ENCODE measurements at regions not wholly inside any gene's neighbourhood (a gene's known extent, or its start where the extent isn't known, plus 50 kb on each side); places are given as distances from the start of the nearest gene placed in this dataset.
A peak's percentile ranks its signal among the peaks of the same experiment; 100 is the strongest.

DNA sequence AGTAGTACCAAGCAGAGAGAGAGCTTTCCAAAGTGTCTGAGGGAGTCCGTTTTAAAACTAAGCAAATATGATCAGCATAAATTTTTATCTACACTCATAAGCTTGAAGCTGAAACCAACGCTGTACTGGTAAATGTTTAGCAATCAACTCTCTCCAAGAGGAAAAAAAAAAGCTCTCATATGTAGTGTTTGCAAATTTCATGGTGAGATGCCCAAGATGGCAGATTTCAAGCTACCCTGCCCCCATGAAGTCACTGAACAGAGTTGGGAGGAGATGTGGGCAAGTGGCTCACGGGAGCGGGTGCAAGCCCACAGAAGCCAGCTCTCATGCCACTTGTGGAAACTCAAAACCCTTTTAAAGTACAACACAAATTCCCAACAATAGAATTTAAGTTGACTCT lies 475.8 kb downstream of the BCAT1 start:
- DNase-seq (ENCODE audit: low spot score), result no peak

DNA sequence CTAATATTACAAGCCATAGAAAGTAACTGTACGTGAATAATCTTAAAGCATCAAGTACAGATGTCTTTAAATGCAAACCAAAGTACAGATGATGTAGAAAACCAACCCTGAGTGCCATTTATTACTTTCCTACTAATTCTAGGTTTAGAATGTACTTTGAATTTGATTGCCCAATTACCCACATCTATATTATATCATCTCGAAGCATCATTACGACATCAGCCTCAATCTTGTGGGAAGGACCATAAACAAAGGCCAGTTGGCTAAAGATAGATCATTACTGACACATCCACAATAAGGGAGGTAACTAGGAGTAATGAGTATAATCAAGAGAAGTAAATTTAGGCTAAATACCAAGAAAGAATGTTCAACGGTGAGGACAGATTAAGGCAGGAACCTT lies 478.9 kb downstream of the BCAT1 start:
- DNase-seq (ENCODE audit: low spot score), result no peak

DNA sequence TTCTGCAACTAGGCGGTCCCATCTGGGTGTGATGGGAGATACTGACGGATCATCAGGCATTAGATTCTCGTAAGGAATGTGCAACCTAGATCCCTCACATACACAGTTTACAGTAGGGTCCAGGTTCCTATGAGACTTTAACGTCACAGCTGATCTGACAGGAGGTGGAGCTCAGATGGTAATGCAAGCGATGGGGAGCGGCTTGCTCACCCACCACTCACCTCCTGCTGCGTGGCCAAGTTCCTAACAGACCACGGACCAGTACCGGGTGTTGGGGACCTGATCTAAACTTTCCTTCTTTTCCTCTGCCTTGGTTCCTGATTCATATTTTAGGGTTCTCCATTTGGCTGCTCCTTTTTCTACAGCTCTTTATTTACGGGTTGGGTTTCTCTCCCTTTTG lies 479.8 kb downstream of the BCAT1 start:
- DNase-seq (ENCODE audit: low spot score), result no peak

DNA sequence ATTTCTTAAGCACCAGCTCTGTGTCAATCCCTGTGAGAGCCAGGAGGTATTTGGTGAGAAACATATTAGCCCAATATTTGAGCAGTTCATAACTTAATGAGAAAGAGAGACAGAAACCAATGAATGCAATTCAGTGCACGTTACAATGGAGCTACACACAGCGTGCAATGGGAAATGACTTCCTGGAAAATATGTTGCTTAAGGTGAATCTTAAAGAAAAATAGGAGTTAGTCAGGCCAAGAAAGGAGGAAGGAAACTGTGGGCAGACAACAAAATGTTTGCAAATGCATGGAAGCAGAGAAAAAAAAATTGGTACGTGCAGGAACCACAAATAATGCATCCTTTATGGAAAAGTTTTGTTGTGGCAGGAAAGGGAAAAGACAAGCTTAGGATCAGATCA lies 481.7 kb downstream of the BCAT1 start:
- no peak for DNase-seq (ENCODE audit: low spot score)

DNA sequence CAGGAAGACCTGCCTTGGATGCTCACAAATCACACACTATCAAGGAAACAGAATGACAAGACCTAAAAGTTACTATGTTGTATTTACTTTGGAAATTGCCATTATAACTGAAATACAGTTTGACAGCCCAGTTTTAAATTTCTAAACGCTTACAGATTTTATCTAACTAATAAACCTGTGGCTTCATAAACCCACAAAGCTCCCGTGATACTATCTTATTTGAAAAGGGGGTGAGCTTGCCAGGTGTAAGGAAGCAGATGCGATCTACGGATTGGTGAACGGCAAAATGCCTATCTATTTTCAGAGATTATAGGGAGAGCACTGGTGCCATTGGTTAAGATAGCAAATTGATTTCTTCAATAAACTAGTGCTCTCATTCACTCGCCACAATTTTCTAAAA lies 485.5 kb downstream of the BCAT1 start:
- no peak for DNase-seq (ENCODE audit: low spot score)

DNA sequence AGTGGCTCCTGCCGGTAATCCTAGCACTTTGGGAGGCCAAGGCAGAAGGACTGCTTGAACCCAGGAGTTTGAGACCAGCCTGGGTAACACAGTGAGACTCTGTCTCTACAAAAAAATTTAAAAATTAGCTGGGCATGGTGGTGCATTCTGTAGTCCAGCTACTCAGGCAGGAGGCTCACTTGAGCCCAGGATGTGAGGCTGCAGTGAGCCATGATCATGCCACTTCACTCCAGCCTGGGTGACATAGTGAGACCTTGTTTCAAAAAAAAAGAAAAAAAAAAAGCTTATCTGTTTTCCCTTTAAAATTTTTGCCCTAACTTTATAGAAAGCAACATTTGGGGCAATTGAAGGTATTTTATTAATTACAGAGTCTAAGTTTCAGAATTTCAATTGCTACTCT lies 486.0 kb downstream of the BCAT1 start:
- DNase-seq (ENCODE audit: low spot score), result no peak

DNA sequence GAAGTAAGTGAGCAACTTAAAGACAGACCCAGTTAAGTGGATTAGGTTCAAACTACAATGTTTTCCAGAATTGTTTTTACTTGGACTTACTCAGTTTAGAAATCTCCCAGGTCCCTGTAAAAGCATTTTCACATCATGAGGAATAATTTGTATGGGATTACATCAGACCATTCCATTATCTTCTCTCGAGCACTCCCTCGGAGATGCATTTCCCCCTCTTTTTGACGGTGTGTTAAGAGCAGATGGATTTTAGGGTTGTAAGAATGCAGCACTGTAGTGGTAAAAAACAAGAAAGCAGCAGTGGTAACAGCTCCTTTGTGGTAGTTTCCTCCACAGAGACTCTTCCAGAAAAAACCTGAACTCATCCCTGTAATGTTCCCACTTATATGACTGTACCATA lies 488.4 kb downstream of the BCAT1 start:
- DNase-seq (ENCODE audit: low spot score), result no peak

DNA sequence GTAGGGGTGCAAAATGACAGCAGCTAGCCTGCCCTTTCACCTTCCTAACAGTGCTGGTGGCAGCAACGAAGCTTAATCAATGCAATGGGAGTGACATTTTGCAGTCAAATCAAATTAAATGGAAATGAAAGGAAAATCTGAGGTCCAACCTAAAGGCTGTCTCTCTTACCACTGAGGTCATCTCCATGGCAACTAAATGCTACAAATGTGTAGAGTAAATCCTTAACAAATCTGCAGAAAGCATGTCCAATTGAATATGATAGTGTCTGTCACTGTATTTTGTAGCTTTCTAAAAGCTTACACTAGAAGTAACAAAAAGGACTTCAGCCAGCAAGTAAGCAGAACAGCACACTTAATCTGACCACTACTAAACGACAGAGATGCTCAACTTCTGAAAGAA lies 488.8 kb downstream of the BCAT1 start:
- DNase-seq (ENCODE audit: low spot score), result no peak

DNA sequence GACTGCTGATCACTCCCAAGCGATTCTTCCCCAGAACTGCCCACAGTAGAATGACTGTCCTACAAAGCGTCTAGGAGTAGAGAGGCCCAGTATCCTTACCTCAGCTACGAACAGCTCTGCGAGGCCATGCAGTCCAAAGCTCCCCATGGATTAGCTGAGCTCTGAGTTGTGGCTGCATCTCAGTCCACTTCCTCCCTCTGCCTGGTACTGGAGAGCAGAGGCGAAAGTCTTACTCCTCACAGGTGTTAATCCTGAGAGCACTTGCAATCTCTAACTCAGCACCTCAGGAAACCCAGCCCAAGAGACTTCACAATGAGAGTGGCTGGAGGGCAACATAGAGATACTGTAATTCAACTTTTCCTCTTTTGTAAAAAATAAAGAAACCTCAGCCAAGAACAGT lies 493.1 kb downstream of the BCAT1 start:
- no peak for DNase-seq (ENCODE audit: low spot score)

DNA sequence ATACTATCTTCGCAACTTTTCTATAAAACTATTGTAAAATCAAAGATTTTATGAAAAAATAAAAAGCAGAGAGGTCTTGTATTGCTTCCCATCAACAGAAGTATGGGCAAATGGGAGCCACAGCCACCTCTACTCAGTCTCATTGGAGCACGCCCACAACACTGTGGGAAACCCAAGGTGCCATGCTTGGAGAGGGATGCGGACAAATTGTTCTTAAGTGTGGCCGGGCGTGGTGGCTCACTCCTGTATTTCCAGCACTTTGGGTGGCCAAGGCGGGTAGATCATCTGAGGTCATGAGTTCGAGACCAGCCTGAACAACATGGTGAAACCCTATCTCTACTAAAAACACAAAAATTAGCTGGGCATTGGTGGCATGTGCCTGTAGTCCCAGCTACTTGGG lies 498.2 kb upstream of the SOX5 start:
- no peak for DNase-seq (ENCODE audit: low spot score)

DNA sequence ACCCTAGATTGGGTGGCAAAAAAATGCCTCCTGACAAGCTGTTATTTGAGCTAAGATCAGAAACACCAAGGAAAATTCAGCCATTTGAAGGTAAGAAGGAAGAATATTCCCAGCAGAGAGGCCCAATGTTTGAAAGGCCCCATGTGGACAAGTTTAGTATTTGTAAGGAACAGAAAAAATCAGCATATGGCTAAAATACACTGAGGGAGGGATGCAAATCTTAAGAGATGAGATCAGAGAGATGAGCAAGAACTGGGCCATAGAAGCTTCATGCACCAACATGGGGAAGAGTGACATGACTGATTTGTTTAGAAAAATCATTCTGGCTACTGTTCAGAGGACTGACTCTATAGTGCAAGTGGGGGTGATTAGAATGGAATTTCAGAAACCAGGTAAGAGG lies 496.8 kb upstream of the SOX5 start:
- no peak for DNase-seq (ENCODE audit: low spot score)

DNA sequence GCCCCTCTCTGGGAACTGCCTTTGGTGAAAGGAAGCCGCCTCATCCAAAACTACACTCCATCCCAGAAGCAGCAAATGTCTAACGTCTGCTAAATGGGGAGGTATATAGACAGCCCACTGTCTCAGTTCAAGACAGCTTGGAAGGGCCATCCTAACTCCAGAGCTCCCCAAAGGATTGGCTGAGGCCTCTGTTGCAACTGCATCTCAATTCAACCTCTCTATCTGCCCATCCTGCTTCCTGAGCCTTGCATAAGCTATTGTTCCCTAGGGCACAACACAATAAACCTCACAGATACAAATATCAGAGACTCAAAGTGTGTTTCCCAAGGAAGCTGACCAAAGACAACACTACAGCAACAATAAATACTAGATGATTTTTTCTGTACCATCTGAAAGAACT lies 495.2 kb upstream of the SOX5 start:
- DNase-seq (ENCODE audit: low spot score), result no peak

DNA sequence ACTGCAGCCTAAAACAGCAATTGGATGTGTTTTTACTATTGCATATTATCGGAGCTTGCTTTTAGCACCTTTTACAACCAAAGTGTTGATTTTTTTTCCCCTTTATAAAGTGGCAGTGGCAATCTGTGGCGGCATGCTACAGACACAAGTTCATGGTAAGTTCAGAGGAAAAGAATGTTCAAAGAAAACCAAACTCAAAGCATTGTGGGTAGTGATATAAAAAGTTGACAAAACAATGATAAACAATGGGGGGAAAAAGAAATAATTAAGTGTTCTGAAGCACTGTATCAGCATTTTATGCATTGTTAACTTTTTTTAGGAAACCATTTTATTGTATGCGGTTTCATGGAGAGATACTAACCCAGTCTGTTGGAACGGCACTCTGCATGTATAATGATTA lies 492.0 kb upstream of the SOX5 start:
- no peak for DNase-seq (ENCODE audit: low spot score)

DNA sequence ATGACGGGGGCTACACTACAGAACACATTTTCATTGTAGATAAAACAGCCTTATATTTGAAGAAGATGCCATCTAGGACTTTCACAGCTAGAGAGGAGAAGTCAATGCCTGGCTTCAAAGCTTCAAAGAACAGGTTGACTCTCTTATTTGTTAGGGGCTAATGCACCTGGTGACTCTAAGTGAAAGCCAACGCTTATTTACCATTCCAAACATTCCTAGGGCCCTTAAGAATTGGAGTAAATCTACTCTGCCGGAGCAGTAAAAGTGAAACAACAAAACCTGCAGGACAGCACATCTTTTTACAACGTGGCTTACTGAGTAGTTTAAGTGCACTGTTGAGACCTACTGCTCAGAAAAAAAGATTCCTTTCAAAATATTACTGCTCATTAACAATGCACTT lies 487.2 kb upstream of the SOX5 start:
- DNase-seq (ENCODE audit: low spot score), result no peak

DNA sequence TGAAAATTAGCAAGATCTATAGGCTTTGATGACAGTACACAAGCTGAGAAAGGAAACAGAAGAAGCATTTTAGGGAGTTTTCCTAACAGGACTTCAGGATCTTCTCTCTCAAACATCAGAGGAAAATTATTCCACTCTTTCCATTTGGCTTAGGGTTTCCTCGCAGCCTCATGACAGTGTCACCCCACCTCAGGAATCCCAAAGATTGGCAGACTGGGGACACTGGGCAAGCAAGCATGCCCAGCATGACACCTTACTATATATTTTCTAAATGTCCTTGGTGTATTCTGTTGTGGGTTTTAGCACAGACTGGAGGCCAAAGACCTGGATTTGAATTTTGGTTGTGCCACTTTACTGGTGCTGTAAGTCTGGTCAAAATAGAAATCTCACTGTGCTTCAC lies 482.4 kb upstream of the SOX5 start:
- DNase-seq (ENCODE audit: low spot score), result no peak

DNA sequence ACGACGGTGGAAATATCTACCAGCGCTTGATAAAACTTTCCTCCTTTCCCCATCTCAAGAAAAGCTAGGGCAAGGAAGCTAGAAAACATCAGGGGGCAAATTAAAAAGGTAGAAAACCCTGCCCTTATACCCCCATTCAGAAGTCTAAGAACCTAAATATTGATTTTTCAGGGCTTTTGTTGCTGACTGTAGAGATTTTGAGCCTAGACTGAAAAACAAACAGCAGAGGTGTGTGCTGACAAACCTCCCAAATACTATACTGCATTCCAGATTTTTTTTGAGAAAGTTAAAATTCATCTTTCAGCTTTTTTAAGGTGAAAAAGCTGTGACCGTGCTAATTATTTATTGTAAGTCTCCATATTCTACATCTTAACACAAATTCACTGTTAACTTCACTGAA lies 478.3 kb upstream of the SOX5 start:
- DNase-seq (ENCODE audit: low spot score), result no peak

DNA sequence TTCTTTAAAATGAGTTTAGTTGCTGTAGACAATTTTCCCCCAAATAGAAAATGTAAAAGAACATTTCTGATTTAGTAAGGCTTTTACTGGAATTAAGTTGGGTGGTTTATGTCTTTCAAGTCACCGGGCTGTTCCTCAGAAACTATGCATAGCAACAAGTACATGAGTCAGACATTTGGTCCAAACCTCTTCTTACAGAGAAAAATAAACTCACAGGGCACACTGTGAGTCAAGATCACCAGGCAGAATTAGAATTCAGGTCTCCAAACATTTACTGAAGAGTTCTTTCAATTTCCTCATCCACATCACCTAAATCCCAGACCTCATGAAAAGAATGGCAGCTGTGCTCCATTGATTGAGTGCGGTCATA lies 476.1 kb upstream of the SOX5 start:
- peak; percentile 22 for DNase-seq (ENCODE audit: low spot score)

DNA sequence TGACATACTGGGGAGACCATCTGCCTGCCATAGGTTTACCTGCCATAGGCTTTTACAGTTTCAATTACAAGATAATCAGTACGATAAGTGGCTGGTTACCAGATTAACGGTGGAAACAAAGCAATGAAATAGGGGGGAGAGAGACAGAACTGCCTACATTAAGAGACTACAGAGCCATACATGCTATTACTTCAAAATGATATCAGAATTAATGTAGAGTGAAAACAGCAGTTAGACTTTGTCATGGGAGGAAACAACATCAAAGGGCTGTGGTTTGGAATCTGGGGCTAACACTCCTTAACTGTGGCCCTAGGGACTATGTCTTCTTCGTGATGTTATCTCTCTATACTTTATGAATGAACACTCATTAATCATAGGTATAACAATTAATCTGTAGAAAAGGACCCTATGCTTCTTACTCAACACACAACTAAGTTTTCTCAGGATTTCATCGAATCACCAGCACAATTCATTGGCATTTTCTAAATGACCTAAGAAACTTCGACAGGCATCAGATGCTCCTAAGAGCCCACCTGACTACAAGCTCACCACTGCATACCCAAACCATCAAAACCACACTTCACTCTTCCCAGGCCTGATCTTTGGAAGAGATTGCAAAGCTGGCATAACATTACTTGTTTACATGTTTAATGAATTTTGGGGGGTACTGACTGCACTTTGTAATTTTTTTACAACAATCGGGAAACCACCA lies 475.6 kb upstream of the SOX5 start:
- peak; percentile 49 for DNase-seq (ENCODE audit: low spot score)

DNA sequence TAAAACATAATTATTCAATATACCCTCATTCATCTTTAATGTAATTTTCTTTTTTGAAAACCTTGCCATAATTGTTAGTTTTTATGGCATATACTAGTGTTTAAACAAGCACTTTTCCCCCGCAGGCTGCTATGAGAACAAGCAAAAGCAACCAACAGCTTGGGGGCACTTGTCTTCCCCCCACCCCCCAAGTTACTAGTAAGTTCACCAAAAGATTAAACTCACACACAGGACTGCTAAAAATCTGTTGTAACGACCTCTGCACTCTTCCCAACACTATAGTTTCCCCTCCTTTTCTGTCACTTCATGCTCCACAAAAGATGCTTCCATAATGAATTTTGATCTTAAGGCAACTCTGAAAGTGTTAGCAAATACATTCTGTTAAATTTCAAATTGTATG lies 474.9 kb upstream of the SOX5 start:
- DNase-seq (ENCODE audit: low spot score), result no peak

DNA sequence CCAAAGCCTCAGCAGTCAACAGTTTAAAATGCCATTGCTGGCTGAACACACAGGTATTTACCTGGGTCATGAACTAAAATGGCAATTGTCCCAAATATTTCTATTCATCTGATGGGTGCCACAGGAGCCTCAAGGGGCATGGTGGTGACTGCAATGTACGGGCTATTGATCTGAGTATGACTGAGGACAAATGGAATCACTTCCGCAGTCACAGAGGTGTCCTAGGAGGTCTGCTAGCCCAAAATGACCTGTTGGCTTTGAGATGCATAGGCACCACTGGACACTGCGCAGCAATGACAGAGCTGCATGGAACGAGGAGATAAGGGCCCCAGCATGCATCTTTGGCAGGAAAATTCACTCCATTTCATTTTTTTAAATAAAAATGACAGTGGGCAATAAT lies 474.1 kb upstream of the SOX5 start:
- no peak for DNase-seq (ENCODE audit: low spot score)

DNA sequence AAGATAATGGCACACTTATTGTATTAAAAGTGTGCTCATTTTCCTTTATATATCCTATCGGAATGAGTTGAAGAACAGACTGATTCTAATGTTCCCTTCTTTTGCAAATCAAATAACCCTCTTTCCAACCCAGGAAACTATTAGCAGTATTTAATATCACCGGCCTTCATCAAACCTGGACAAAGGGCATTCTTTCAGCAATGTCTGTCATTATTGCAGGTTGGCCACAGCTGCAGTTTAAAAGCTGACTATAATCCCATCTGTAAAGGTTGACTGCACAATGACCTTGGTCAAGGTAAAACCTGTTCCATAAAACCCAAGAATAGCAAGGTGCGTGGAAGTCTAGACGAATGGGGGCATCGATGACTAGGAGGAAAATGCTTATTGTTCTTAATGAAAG lies 472.3 kb upstream of the SOX5 start:
- no peak for DNase-seq (ENCODE audit: low spot score)

DNA sequence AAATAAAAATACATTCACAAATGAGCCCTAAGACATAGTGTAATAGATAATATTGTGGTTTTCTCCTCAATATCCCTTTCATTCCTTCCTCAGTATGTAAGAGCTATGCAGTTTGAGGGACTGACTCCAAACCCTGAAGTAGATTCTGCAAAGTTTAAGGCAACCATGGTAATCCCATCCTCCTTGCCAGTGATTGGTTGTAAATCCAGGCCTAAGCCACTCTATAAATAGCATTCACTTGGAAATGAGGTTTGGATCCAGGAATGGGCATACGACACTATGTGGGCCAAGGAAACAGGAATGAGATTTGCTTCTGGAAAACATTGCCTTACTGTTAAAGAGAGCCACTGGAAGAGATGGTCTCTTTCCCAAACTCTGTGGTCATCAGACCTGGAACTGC lies 468.7 kb upstream of the SOX5 start:
- DNase-seq (ENCODE audit: low spot score), result no peak

DNA sequence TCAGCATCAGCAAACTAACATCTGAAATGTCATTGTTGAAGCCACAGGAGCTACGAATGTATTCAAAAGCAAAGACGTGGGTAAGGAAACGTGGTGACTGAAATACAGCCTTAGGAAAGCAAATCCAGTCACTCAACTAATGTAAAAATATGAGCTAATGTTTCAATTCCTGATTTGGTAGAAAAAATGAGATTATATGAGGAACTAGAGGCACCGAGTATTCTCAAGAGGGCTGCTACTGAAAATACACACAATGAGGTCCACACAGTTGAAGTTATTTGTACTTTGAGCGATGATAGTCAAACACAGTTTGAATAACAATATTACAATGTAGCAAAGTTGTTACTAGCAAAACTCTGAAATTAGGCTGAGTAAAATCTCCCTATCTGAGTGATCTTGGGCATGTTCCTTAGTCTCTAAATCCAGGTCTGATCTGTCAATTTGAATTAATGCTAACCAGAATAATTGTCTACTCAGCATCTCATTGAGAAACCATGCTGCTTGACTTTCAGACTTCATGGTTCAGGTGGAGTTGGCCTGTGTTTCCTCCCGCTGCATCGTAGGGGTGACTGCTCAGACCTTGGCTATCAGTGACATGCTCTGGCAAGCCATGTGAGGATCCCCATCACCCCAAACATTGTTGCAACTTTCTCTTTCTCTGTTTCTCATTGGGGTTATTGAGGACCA lies 467.1 kb upstream of the SOX5 start:
- DNase-seq (ENCODE audit: low spot score), result no peak

DNA sequence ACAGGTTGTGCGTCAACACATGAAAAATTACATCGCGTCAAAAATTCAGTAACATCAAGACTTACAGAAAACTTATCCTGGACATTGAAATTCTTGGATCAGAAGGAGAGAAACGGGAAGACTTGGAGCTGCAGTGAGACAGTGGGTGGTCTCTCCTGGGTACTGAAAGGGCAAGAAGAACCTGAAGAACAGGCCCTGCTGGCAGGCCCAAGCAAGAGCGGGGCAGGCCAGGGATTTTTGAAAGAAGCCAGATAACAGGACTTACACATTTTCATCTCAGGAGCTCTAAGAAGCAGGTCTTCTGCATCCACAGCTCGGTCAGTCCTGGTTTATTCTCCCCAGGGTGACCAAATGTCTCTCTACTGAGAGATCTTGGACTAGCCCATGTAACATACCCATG lies 466.5 kb upstream of the SOX5 start:
- no peak for DNase-seq (ENCODE audit: low spot score)

Data from activated CD4-positive, alpha-beta T cell treated with anti-CD3 and anti-CD28 coated beads, Interleukin-2, Interleukin-4, amounts not matched to agents 100 ng/mL and 50 ng/mL, durations not matched to agents 16 hours and 8 hours (primary cell).